Activated naive CD8-positive, alpha-beta T cell (primary cell): ENCODE measurements at regions not wholly inside any gene's neighbourhood (a gene's known extent, or its start where the extent isn't known, plus 50 kb on each side); places are given as distances from the start of the nearest gene placed in this dataset.
"Not testable (repeated sequence)": the region's sequence is repeated elsewhere in the genome, so short reads cannot be mapped to it uniquely, and the experiment has no call there.

Source experiments
- H3K27ac Mint-ChIP-seq: one replicate; pipeline ENCODE4 v1.8.0; 2021; ENCODE audit warnings: mixed read lengths
- H3K27me3 Mint-ChIP-seq: one replicate; pipeline ENCODE4 v1.8.0; 2021; ENCODE audit warnings: mixed read lengths
- H3K36me3 Mint-ChIP-seq: one replicate; pipeline ENCODE4 v1.8.0; 2021; ENCODE audit warnings: mixed read lengths
- H3K4me1 Mint-ChIP-seq: one replicate; pipeline ENCODE4 v1.8.0; 2021; ENCODE audit warnings: low read depth, mixed read lengths
- H3K4me3 Mint-ChIP-seq: one replicate; pipeline ENCODE4 v1.8.0; 2021; ENCODE audit warnings: mild to moderate bottlenecking, mixed read lengths
- H3K9me3 Mint-ChIP-seq: one replicate; pipeline ENCODE4 v1.8.0; 2021; ENCODE audit warnings: low read depth, mixed read lengths

DNA sequence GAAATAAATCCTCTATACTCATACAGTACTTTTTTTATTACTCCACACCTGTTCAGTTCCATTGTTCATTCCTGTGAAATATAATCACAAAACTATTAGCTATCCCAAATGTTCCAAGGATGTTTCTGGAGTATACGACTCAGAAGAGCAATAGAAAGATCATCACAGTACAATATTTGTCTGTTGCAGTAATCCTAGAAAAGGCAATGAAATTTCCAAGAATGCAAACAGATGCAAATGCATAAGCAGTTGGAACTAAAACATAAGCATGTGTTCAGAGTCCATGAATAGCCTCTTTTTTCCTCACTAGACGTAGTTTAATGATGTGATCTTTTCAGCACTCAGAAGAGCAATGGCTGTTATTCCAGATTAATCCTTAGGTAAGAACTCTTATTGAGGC lies 55.2 kb downstream of the RTL3 start:
- H3K4me1 Mint-ChIP-seq: no peaks in the 10 kb centered on the region
- H3K9me3 Mint-ChIP-seq: no peaks in the 10 kb centered on the region
- H3K27ac Mint-ChIP-seq: no peak overlapping the region
- H3K36me3 Mint-ChIP-seq: peaks cover 2% of the 10 kb centered on the region
- no peaks in the 10 kb centered on the region for H3K27me3 Mint-ChIP-seq
- H3K4me3 Mint-ChIP-seq: no peak overlapping the region

- Mint-ChIP-seq H3K9me3 (no peaks in the 10 kb centered on the region), H3K27ac (no peak overlapping the region), H3K4me1 (peaks cover 1% of the 10 kb centered on the region), H3K27me3 (no peaks in the 10 kb centered on the region), H3K36me3 (peaks cover 5% of the 10 kb centered on the region), H3K4me3 (no peak overlapping the region)
Observed at GRCh38 chrX:78595901-78596502, 63.1 kb downstream of the RTL3 start.

- Mint-ChIP-seq H3K9me3 (no peaks in the 10 kb centered on the region), H3K4me1 (peaks cover 1% of the 10 kb centered on the region), H3K27me3 (no peaks in the 10 kb centered on the region), H3K36me3 (peaks cover 3% of the 10 kb centered on the region), H3K27ac (no peak overlapping the region), H3K4me3 (no peak overlapping the region)
Observed at GRCh38 chrX:78593701-78594100, 65.4 kb downstream of the RTL3 start.

DNA sequence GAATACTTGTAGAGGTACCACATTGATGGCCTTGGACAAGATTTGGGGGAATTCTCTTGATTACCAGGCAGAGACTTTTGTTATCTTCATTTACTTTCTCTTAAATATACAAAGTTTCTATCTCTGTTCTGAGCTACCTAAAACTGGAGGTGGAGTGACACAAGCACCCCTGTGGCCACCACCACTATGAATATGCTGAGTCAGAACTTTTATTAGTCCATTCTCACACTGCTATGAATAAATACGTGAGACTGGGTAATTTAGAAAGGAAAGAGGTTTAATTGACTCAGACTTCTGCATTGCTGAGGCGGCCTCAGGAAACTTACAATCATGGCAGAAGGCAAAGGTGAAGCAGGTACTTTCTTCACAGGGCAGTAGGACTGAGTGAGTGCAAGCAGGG lies 67.1 kb downstream of the RTL3 start:
- H3K36me3 Mint-ChIP-seq: peaks cover 3% of the 10 kb centered on the region

GRCh38 chrX:78574306-78574705 lies 84.8 kb downstream of the RTL3 start:
- H3K27ac Mint-ChIP-seq: no peak overlapping the region
- H3K9me3 Mint-ChIP-seq: no peaks in the 10 kb centered on the region
- H3K36me3 Mint-ChIP-seq: no peaks in the 10 kb centered on the region

More for the DNA sequence above, 67.1 kb downstream of the RTL3 start:
- Mint-ChIP-seq H3K27ac (no peak overlapping the region), H3K27me3 (no peaks in the 10 kb centered on the region), H3K9me3 (no peaks in the 10 kb centered on the region), H3K4me3 (no peak overlapping the region), H3K4me1 (peaks cover 1% of the 10 kb centered on the region)

DNA sequence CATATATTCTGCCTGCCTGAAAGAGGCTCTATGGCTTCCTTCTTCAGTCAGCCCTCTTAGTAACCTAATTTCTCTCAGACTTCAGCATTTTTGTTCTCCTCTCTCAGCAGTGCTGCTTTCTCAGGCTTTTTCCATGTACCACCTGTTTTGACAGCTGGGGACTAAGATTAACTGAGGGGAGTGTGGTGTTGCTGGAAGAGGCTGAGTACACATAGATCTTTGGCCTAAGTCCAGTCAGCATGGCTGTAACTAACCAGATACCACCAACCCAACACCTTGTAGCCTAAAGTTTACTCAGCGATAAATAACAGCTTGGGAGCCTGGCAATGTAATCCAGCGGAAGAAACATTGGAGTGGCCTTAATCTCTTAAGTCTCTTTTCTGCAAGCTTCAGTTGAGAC lies 85.5 kb downstream of the RTL3 start:
- no peak overlapping the region for H3K27ac Mint-ChIP-seq
- no peak overlapping the region for H3K4me3 Mint-ChIP-seq
- H3K9me3 Mint-ChIP-seq: no peaks in the 10 kb centered on the region
- H3K27me3 Mint-ChIP-seq: no peaks in the 10 kb centered on the region
- H3K4me1 Mint-ChIP-seq: peaks cover 3% of the 10 kb centered on the region
- H3K36me3 Mint-ChIP-seq: no peaks in the 10 kb centered on the region

More at GRCh38 chrX:78574306-78574705, 84.8 kb downstream of the RTL3 start:
- no peak overlapping the region for H3K4me3 Mint-ChIP-seq
- no peaks in the 10 kb centered on the region for H3K27me3 Mint-ChIP-seq
- peaks cover 3% of the 10 kb centered on the region for H3K4me1 Mint-ChIP-seq

DNA sequence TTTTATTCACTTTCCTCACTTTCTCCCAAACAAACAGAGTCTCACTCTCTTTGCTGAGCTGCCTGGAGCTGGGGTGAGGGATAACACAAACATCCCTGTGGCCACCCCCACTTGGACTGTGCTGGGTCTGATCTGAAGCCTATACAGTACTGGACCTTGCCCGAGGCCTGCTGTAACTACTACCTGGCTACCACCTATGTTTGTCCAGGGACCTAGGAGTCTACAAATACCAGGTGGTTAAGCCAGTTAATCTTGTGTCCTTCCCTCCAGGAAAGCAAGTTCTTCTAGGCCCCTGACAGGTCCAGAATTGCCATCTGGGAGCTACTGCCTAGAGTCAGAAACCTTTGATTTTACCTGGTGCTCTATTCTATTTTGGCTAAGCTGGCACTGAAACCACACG lies 87.3 kb downstream of the RTL3 start:
- no peak overlapping the region for H3K4me3 Mint-ChIP-seq
- H3K9me3 Mint-ChIP-seq: no peaks in the 10 kb centered on the region
- H3K4me1 Mint-ChIP-seq: peaks cover 3% of the 10 kb centered on the region
- H3K27me3 Mint-ChIP-seq: no peaks in the 10 kb centered on the region
- H3K27ac Mint-ChIP-seq: no peak overlapping the region
- no peaks in the 10 kb centered on the region for H3K36me3 Mint-ChIP-seq

DNA sequence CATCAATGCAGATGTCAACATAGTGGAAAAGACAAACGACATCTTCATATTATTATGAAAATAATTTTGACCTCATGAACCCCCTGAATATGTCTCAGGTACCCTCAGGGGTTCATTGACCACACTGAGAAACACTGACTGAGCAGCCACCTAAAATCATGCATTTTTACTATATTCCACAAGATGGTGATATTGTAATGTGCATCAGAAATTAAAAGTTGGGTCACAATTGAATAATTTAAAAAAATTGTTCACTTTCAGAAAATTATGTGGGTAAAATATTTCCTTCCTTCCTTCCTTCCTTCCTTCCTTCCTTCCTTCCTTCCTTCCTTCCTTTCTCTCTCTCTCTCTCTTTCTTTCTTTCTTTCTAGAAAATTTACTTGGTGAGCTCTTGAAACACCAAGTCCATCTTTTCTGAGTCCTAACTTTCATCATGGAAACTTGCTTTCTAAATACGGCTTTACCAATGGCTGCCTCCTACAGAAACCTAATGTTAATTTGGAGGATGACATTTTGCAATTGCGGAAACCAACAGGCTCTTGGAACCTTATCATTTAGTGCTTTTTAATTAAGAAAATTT lies 103.6 kb downstream of the RTL3 start:
- Mint-ChIP-seq H3K9me3 (no peaks in the 10 kb centered on the region), H3K27ac (no peak overlapping the region), H3K36me3 (no peaks in the 10 kb centered on the region), H3K4me3 (peak overlapping the region; percentile 9), H3K27me3 (no peaks in the 10 kb centered on the region), H3K4me1 (peaks cover 4% of the 10 kb centered on the region)

GRCh38 chrX:78552628-78553027 lies 106.5 kb downstream of the RTL3 start:
- H3K36me3 Mint-ChIP-seq, H3K9me3 Mint-ChIP-seq, H3K4me3 Mint-ChIP-seq, H3K27me3 Mint-ChIP-seq, H3K27ac Mint-ChIP-seq: not testable (repeated sequence)
- H3K4me1 Mint-ChIP-seq: peaks cover 11% of the 10 kb centered on the region

DNA sequence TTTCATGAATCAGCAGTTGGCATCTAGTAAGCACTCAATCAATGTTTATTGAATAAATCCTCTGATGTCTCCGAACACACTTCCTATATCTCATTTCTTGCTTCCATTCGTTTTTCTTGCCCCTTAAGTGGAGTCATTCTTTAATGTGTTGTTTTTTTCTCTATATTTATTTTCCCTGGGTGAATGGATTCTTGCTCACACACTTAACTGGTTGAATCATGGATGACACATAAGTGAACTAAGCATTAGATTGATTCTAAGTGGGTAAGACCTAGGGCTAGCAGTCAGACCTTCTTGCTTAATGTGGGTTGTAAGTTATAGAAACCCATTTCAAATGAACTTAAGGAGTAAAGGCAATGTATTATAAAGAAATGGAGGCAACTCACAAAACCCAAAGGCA lies 111.1 kb downstream of the RTL3 start:
- no peak overlapping the region for H3K4me3 Mint-ChIP-seq
- no peak overlapping the region for H3K27ac Mint-ChIP-seq
- peaks cover 7% of the 10 kb centered on the region for H3K4me1 Mint-ChIP-seq
- peaks cover 4% of the 10 kb centered on the region for H3K9me3 Mint-ChIP-seq
- H3K27me3 Mint-ChIP-seq: no peaks in the 10 kb centered on the region
- H3K36me3 Mint-ChIP-seq: peaks cover 5% of the 10 kb centered on the region

- Mint-ChIP-seq H3K9me3 (peaks cover 12% of the 10 kb centered on the region), H3K4me1 (peaks cover 7% of the 10 kb centered on the region), H3K27ac (no peak overlapping the region), H3K27me3 (no peaks in the 10 kb centered on the region), H3K36me3 (peaks cover 15% of the 10 kb centered on the region), H3K4me3 (no peak overlapping the region)
Observed at GRCh38 chrX:78545233-78545632, 113.9 kb downstream of the RTL3 start.

DNA sequence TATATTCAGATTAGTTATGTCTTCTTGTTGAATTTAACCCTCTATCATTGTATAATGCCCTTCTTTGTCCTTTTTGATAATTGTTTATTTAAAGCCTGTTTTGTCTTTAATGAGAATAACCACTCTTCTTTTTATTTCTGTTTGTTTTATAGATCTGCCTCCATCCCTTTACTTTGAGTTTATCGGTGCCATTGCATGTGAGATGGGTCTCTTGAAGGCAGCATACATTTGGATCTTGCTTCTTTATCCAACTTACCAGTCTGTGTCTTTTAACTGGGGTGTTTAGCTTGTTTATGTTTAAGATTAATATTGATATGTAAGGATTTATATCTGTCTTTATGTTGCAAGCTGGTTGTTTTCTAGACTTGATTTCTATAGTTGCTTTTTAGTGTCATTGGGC lies 115.8 kb downstream of the RTL3 start:
- H3K9me3 Mint-ChIP-seq: peaks cover 17% of the 10 kb centered on the region
- no peak overlapping the region for H3K4me3 Mint-ChIP-seq
- H3K4me1 Mint-ChIP-seq: peaks cover 4% of the 10 kb centered on the region
- H3K36me3 Mint-ChIP-seq: peaks cover 17% of the 10 kb centered on the region
- no peak overlapping the region for H3K27ac Mint-ChIP-seq
- no peaks in the 10 kb centered on the region for H3K27me3 Mint-ChIP-seq

DNA sequence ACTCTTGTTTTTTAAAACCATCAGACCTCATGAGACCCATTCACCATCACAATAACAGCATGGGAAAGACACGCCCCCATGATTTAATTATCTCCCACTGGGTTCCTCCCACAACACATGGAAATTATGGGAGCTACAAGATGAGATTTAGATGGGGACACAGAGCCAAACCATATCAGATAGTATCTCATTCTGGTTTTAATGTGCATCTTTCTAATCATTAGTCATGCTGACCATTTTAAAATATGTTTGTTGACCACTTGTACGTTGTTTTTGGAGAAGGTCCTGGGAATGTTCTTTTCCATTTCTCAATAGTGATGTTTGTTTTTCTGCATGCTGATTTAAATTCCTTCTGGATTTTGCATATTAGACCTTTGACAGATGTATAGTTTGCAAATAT lies 119.0 kb downstream of the RTL3 start:
- Mint-ChIP-seq H3K27me3 (no peaks in the 10 kb centered on the region), H3K9me3 (peaks cover 17% of the 10 kb centered on the region), H3K36me3 (peaks cover 15% of the 10 kb centered on the region), H3K27ac (no peak overlapping the region), H3K4me1 (peaks cover 3% of the 10 kb centered on the region), H3K4me3 (no peak overlapping the region)

GRCh38 chrX:78534221-78534620 lies 124.9 kb downstream of the RTL3 start:
- no peak overlapping the region for H3K27ac Mint-ChIP-seq

DNA sequence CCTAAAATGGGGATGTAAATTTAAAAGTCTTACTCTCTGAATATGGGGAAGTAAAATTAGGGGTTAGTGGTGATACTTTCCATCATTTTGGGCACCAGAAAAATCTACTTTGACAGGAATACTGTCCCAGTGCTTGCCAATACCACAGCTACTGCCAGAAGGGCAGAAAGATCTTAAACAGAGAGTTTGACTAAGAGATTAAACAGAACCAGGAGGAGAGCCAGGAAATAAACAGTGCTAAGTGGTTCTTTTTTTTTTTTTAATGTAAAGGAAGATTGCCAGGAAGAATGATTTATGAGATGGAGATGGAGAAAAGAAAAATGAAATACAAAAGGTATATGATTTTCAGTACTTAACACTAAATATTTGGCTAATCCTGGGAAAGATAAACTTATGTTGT lies 126.8 kb downstream of the RTL3 start:
- no peaks in the 10 kb centered on the region for H3K27me3 Mint-ChIP-seq
- no peak overlapping the region for H3K4me3 Mint-ChIP-seq
- H3K4me1 Mint-ChIP-seq: peaks cover 21% of the 10 kb centered on the region
- no peaks in the 10 kb centered on the region for H3K36me3 Mint-ChIP-seq
- no peaks in the 10 kb centered on the region for H3K9me3 Mint-ChIP-seq
- no peak overlapping the region for H3K27ac Mint-ChIP-seq

More at GRCh38 chrX:78534221-78534620, 124.9 kb downstream of the RTL3 start:
- Mint-ChIP-seq H3K4me1 (peaks cover 11% of the 10 kb centered on the region), H3K4me3 (no peak overlapping the region), H3K27me3 (no peaks in the 10 kb centered on the region), H3K9me3 (no peaks in the 10 kb centered on the region), H3K36me3 (no peaks in the 10 kb centered on the region)

DNA sequence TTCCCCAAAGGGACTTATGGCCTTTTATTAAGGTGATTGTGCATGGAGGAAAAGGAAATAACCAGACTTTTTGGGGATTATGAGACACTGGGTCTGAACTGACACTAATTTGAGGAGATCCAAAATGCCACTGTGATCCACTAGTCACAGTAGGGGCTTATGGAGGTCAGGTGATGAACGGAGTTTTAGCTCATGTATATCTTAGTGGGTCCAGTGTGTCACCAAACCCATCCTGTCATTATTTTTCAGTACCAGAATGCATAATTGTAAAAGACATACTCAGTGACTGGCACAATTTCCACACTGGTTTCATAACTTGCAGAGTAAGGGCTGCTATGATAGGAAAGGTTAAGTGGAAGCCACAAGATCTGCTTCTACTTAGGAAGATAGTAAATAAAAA lies 131.3 kb downstream of the RTL3 start:
- no peaks in the 10 kb centered on the region for H3K27me3 Mint-ChIP-seq
- peaks cover 30% of the 10 kb centered on the region for H3K4me1 Mint-ChIP-seq
- no peak overlapping the region for H3K4me3 Mint-ChIP-seq
- no peaks in the 10 kb centered on the region for H3K36me3 Mint-ChIP-seq
- peak overlapping the region; percentile 85 for H3K27ac Mint-ChIP-seq
- peaks cover 4% of the 10 kb centered on the region for H3K9me3 Mint-ChIP-seq
